Ovary (tissue), 7 donors: ENCODE measurements at regions not wholly inside any gene's neighbourhood (a gene's known extent, or its start where the extent isn't known, plus 50 kb on each side); places are given as distances from the start of the nearest gene placed in this dataset.

ENCODE experiments used
- DNase-seq, 5 donors: peaks; one replicate each; pipeline ENCODE4 v3.0.0-alpha.2; 2019 to 2020
- H3K27ac ChIP-seq, 2 donors: fragments of 200-600 bp; one replicate each; pipeline versions ENCODE4 v1.5.1 to v1.8.0; 2019 to 2022
- H3K27me3 ChIP-seq: fragments of 200-600 bp; one replicate; pipeline ENCODE4 v1.8.0; 2022
- H3K36me3 ChIP-seq: fragments of 200-600 bp; sonication (generic); one replicate; pipeline ENCODE4 v1.5.1; 2019
- H3K4me1 ChIP-seq: one replicate; pipeline ENCODE4 v1.8.1; 2013; ENCODE audit warnings: mild to moderate bottlenecking, moderate library complexity; ENCODE audit not compliant: insufficient read depth
- H3K4me3 ChIP-seq: fragments of 200-600 bp; sonication (generic); one replicate; pipeline ENCODE4 v1.5.1; 2017
- H3K9me3 ChIP-seq, 2 donors: fragments of 200-600 bp in 1 of 2; sonication (generic) in 1 of 2; one replicate each; pipeline versions ENCODE4 v1.5.1 to v1.8.1; 2013 to 2019; ENCODE audit warnings: mild to moderate bottlenecking in 1 of 2, moderate library complexity in 1 of 2
- EP300 ChIP-seq: sonication (generic); formaldehyde crosslinking; IDR thresholded peaks from one replicate; pipeline ENCODE4 v1.6.1; 2017; ENCODE audit warnings: antibody characterized with exemption
- POLR2A ChIP-seq: fragments of 450-650 bp; IDR thresholded peaks from one replicate; pipeline ENCODE4 v1.6.1; 2017; ENCODE audit warnings: antibody characterized with exemption, mild to moderate bottlenecking, moderate library complexity
- WGBS, 3 donors: extraction: QIAGEN DNeasy Blood & Tissue Kit in 1 of 3; methylation state at CpG; one replicate each; pipeline versions ENCODE4 v1.1.5 to v1.1.7; 2013 to 2017; 5-methylcytosine and 5-hydroxymethylcytosine counted together
- intact Hi-C, 4 donors: fragments of 100-400 bp; cut with DNase I; formaldehyde crosslinking; loops; one replicate each; pipeline versions ENCODE4 v1.11.0 to v1.15.1; 2022 to 2023
- TF ChIP-seq, protein P1 (sequence below), 3 donors: fragments of 450-650 bp in 2 of 3; fragments of 200-600 bp in 1 of 3; IDR thresholded peaks; one replicate each; pipeline versions ENCODE4 v1.5.1 to v1.8.0; 2016 to 2022; ENCODE audit warnings: antibody characterized with exemption in 3 of 3, mild to moderate bottlenecking in 1 of 3
- donor health status: DM: no; HTN: no; CAD: no; lungs with moderate emphysema.
- donor health status: DM: no; HTN: no; CAD: no.
- donor health status: Bipolar disorder and iron deficiency.
- donor health status: DM: no; HTN: no; CAD: no.
- donor health status: DM: yes; HTN: yes; CAD: no.

DNA sequence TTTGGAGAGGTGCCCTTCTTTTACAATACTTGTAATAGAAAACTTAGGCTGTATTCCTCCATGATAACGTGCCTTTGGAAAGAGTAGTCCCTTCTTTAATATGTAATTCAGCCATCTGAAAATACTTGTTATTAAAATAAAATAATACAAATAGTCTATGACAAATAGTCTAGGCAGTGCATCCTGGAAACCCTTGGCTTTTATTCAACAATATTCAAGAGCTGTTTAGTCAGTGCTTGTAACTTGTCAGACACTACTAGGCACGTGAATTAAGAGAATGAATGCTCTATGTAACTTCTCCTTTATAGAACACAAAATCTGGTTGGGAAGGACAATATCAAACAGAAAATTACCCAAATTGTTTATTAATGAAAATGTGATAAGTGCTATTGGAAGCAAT is 388.2 kb downstream of the MTX2 start:
- TF ChIP-seq, protein P1, sequence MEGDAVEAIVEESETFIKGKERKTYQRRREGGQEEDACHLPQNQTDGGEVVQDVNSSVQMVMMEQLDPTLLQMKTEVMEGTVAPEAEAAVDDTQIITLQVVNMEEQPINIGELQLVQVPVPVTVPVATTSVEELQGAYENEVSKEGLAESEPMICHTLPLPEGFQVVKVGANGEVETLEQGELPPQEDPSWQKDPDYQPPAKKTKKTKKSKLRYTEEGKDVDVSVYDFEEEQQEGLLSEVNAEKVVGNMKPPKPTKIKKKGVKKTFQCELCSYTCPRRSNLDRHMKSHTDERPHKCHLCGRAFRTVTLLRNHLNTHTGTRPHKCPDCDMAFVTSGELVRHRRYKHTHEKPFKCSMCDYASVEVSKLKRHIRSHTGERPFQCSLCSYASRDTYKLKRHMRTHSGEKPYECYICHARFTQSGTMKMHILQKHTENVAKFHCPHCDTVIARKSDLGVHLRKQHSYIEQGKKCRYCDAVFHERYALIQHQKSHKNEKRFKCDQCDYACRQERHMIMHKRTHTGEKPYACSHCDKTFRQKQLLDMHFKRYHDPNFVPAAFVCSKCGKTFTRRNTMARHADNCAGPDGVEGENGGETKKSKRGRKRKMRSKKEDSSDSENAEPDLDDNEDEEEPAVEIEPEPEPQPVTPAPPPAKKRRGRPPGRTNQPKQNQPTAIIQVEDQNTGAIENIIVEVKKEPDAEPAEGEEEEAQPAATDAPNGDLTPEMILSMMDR (IDR thresholded peaks at IDR 0.05): no peak
- TF ChIP-seq POLR2A (no peak), EP300 (no peak)
- no peak overlapping the region for H3K4me3 ChIP-seq
- intact Hi-C loops: loop anchor here in 1 of 4 donors (10.0 kb wide), 1 partner anchor 157 kb away; no protein-coding TSS in a partner anchor
- no peak for DNase-seq
- H3K4me1 ChIP-seq: no peaks in the 10 kb centered on the region
- H3K36me3 ChIP-seq: no peaks in the 10 kb centered on the region
- H3K9me3 ChIP-seq: no peaks in the 10 kb centered on the region
- WGBS, 3 donors: 36 to 56% (median 43%) methylated on average over 2 of the region's 2 CpGs
- H3K27me3 ChIP-seq: no peaks in the 10 kb centered on the region
- no peak overlapping the region for H3K27ac ChIP-seq

- no peaks in the 10 kb centered on the region for H3K27me3 ChIP-seq
- intact Hi-C loops: loop anchor here in 1 of 4 donors (10.0 kb wide), 1 partner anchor 156 kb away; no protein-coding TSS in a partner anchor
Measured at GRCh38 chr2:176658708-176659107, 389.5 kb downstream of the MTX2 start.

DNA sequence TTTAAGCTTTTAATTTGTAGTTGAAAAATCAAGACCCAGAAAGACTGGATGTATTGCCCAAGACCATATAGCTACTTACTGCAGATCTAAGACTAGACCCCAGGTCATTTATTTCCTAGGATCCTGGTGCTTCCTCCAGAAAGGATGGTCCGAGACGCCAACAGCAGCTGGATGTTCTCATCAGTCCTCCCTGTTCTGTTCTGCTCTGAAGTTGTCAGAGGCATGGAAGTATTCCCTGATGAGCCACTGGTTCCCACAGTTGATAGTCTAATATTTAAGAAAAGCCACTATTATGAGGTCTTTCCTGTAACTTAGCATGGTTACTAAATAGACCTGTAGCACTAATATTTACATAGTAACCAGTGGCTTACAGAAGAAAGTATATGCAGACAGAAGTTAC is 393.5 kb downstream of the MTX2 start:
- intact Hi-C loops: no loop called here
- TF ChIP-seq, protein P1 (IDR thresholded peaks at IDR 0.05): no peak
- TF ChIP-seq EP300 (no peak), POLR2A (no peak)
- DNase-seq: no peak
- Histone ChIP-seq H3K27ac (no peak overlapping the region), H3K36me3 (no peaks in the 10 kb centered on the region), H3K27me3 (no peaks in the 10 kb centered on the region), H3K4me1 (no peaks in the 10 kb centered on the region), H3K4me3 (no peak overlapping the region), H3K9me3 (no peaks in the 10 kb centered on the region)
- WGBS, 3 donors: 26 to 58% (median 34%) methylated on average over 2 of the region's 2 CpGs

More at GRCh38 chr2:176658708-176659107, 389.5 kb downstream of the MTX2 start:
- Histone ChIP-seq H3K36me3 (no peaks in the 10 kb centered on the region), H3K4me3 (no peak overlapping the region), H3K27ac (no peak overlapping the region), H3K9me3 (no peaks in the 10 kb centered on the region), H3K4me1 (no peaks in the 10 kb centered on the region)
- WGBS, 3 donors: 76 to 87% (median 80%) methylated on average over 4 of the region's 4 CpGs
- DNase-seq: no peak
- TF ChIP-seq, protein P1 (IDR thresholded peaks at IDR 0.05): no peak
- TF ChIP-seq POLR2A (no peak), EP300 (no peak)

DNA sequence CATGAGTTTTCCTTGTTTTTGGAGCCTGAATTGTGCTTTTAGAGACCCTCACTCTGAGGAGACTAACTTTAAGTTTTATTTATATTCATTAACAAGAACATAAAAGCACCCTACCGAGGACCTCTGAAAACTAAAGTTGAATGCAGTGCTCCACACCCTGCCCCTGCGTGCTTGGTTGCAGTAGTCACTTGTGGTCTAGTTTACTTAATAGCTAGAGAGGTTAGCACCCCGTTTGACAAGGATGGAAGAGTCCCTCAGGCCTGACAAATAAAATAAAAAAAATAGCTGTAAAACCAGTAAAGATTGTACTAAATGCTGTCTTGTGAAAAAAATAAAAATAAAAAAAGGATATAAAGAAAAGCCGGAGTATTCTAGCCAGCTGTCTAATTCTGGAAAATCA is 395.2 kb downstream of the MTX2 start:
- TF ChIP-seq, protein P1 (IDR thresholded peaks at IDR 0.05): no peak
- no peak for TF ChIP-seq EP300
- TF ChIP-seq POLR2A: no peak
- H3K36me3 ChIP-seq: no peaks in the 10 kb centered on the region
- intact Hi-C loops: no loop called here
- no peak overlapping the region for H3K27ac ChIP-seq
- no peaks in the 10 kb centered on the region for H3K4me1 ChIP-seq
- H3K27me3 ChIP-seq: no peaks in the 10 kb centered on the region
- no peak overlapping the region for H3K4me3 ChIP-seq
- DNase-seq: no peak
- WGBS, 3 donors: 75 to 84% (median 83%) methylated on average over 4 of the region's 4 CpGs
- H3K9me3 ChIP-seq: no peaks in the 10 kb centered on the region
